Stomach (tissue), 8 donors: ENCODE measurements at regions not wholly inside any gene's neighbourhood (a gene's known extent, or its start where the extent isn't known, plus 50 kb on each side); places are given as distances from the start of the nearest gene placed in this dataset.

Experiments used
- DNase-seq, 2 donors: peaks; one replicate each; pipeline versions ENCODE4 v3.0.0 to v3.0.0-alpha.2; 2013 to 2019
- H3K27ac ChIP-seq, 5 donors: fragments of 200-600 bp in 4 of 5; sonication (generic) in 4 of 5; one replicate each; pipeline ENCODE4 v1.5.1; 2013 to 2019; ENCODE audit warnings: mild to moderate bottlenecking in 1 of 5, moderate library complexity in 1 of 5
- H3K27me3 ChIP-seq, 3 donors: fragments of 200-600 bp; sonication (generic); one replicate each; pipeline ENCODE4 v1.5.1; 2017 to 2019; ENCODE audit warnings: mixed run types in 1 of 3
- H3K36me3 ChIP-seq, 4 donors: fragments of 200-600 bp; sonication (generic); 1 replicate in 3 of 4; 2 replicates in 1 of 4; pipeline ENCODE4 v1.5.1; 2016 to 2019
- H3K4me1 ChIP-seq, 4 donors: fragments of 200-600 bp; sonication (generic); one replicate each; pipeline ENCODE4 v1.5.1; 2016 to 2019
- H3K4me3 ChIP-seq, 4 donors: fragments of 200-600 bp; sonication (generic) in 3 of 4; one replicate each; pipeline ENCODE4 v1.5.1; 2016 to 2019; ENCODE audit warnings: mild to moderate bottlenecking in 1 of 4
- H3K9me3 ChIP-seq, 4 donors: fragments of 200-600 bp; sonication (generic); one replicate each; pipeline ENCODE4 v1.5.1; 2016 to 2019
- CTCF ChIP-seq, 7 experiments: fragments of 450-650 bp in 4 of 7; fragments of 200-600 bp in 3 of 7; sonication (generic) in 3 of 7; IDR thresholded peaks; one replicate each; pipeline ENCODE4 v1.5.1; 2016 to 2019; ENCODE audit warnings: antibody characterized with exemption in 7 of 7, control low read depth in 2 of 7, mild to moderate bottlenecking in 1 of 7
- EP300 ChIP-seq: sonication (generic); formaldehyde crosslinking; IDR thresholded peaks from one replicate; pipeline ENCODE4 v1.6.1; 2017; ENCODE audit warnings: antibody characterized with exemption
- POLR2A ChIP-seq, 4 donors: fragments of 450-650 bp; IDR thresholded peaks; one replicate each; pipeline ENCODE4 v1.6.1; 2016; ENCODE audit warnings: antibody characterized with exemption in 4 of 4, control low read depth in 2 of 4, mild to moderate bottlenecking in 1 of 4, moderate library complexity in 1 of 4
- POLR2AphosphoS5 ChIP-seq, 3 donors: sonication (generic); formaldehyde crosslinking; IDR thresholded peaks; one replicate each; pipeline ENCODE4 v1.6.1; 2016; ENCODE audit warnings: antibody characterized with exemption in 3 of 3
- WGBS, 5 donors: extraction: QIAGEN DNeasy Blood & Tissue Kit in 3 of 5; methylation state at CpG; one replicate each; pipeline versions ENCODE4 v1.1.5 to v1.1.7; 2013 to 2018; 5-methylcytosine and 5-hydroxymethylcytosine counted together
- intact Hi-C: fragments of 100-400 bp; cut with DNase I; formaldehyde crosslinking; loops from one replicate; pipeline ENCODE4 v1.15.1; 2023; ENCODE audit warnings: low total_unique reads
- donor health status: healthy with polysubstance abuse.
- donor health status: Bipolar disorder and iron deficiency.
- donor health status: healthy.

DNA sequence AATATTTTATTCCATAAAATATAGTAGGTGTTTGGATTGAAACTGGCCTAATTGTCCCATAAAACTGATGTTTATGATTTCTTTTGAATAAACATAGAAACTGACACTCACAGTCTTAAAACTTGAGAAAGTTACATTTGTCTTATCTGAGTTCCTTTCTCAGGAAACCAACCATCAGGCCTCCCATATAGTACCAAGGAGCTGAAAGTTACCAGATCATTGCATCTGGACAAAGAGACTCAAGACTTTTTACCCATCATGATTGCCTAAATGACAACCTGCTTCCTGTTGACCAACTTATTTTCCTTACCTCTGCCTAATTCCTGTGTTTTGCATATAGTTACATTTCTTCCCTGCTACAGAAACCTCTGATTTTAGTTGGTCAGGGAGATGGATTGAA lies 137.0 kb upstream of the XPO1 start:
- Histone ChIP-seq H3K9me3 (peaks cover 2 to 16% (median 10%) of the 10 kb centered on the region in 4 donors), H3K36me3 (no peaks in the 10 kb centered on the region), H3K27ac (no peak overlapping the region), H3K27me3 (no peaks in the 10 kb centered on the region), H3K4me3 (no peak overlapping the region), H3K4me1 (peaks cover 11 to 24% (median 20%) of the 10 kb centered on the region in 4 donors)
- DNase-seq = no peak
- intact Hi-C loops = no loop called here
- TF ChIP-seq POLR2AphosphoS5 (IDR thresholded peaks at IDR 0.05) (no peak), CTCF (IDR thresholded peaks at IDR 0.05) (no peak), POLR2A (IDR thresholded peaks at IDR 0.05) (no peak), EP300 (no peak)

- H3K27ac ChIP-seq = peak overlapping the region; percentile 72 to 94 (median 89)
- H3K27me3 ChIP-seq = no peaks in the 10 kb centered on the region
- peak in 1 of 2 donors; percentile 20 for DNase-seq
- TF ChIP-seq EP300 (no peak), POLR2A (IDR thresholded peaks at IDR 0.05) (no peak), CTCF (IDR thresholded peaks at IDR 0.05) (no peak), POLR2AphosphoS5 (IDR thresholded peaks at IDR 0.05) (no peak)
- intact Hi-C loops = no loop called here
- 45 to 53% (median 49%) methylated on average over 5 of the region's 5 CpGs for WGBS, 5 donors
- H3K9me3 ChIP-seq = peaks cover 2 to 16% (median 10%) of the 10 kb centered on the region in 4 donors
- H3K36me3 ChIP-seq = no peaks in the 10 kb centered on the region
- H3K4me1 ChIP-seq = peaks cover 14 to 30% (median 25%) of the 10 kb centered on the region in 4 donors
- H3K4me3 ChIP-seq = peak overlapping the region in 3 of 4 donors; percentile 14 to 25 (median 23)
Observed at GRCh38 chr2:61671561-61672315, 133.6 kb upstream of the XPO1 start.

DNA sequence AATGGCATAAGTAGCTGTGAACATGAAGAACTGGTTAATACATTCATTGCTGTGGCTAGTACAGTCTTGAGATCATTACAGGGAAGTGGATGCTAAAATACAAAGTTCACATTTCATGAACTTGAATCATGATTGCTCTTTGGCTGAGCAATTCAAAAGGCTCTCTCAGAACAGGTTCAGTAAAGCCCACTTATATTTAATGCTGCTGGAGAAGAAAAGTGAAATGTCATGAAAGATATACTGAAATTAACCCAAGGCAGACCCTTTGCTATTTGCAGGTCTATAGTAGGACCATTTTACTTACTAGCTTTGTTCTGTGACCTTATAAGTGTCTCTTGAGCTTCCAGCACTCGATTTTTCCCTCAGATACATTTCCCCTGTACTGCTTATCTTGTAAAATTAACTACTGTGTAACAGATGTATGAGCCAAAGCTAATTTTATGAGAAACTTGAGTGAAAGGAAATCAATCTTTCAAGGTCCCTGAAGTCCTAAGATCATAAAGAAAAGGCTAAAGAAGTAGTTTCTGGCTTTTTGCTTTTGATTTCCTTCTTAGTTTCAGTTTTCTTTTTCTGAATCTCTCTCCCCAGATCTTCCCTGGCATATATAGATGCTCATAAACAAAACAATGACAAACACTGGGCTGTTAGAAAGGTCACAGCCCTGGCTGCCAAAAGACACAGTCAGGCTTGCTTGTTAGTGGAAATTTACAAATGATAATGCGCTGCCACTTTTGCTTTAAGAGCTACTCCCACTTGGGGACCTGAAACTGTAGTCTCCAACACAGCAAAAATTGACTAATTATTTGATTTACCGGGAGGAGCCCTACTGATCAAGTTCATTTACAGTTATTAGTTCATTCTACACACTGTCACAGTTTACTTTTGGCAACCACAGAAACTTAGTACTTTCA lies 132.7 kb upstream of the XPO1 start:
- peaks cover 14 to 30% (median 25%) of the 10 kb centered on the region in 4 donors for H3K4me1 ChIP-seq
- 5 to 7% (median 6%) methylated on average over 3 of the region's 3 CpGs for WGBS, 5 donors
- peak overlapping the region; percentile 66 to 94 (median 89) for H3K27ac ChIP-seq
- no peak for TF ChIP-seq EP300
- TF ChIP-seq POLR2A (IDR thresholded peaks at IDR 0.05) = no peak
- no peak for TF ChIP-seq CTCF (IDR thresholded peaks at IDR 0.05)
- peak in 1 of 3 donors; percentile 74 for TF ChIP-seq POLR2AphosphoS5 (IDR thresholded peaks at IDR 0.05)
- H3K27me3 ChIP-seq = no peaks in the 10 kb centered on the region
- peak overlapping the region; percentile 14 to 26 (median 24) for H3K4me3 ChIP-seq
- no peaks in the 10 kb centered on the region for H3K36me3 ChIP-seq
- peaks cover 2 to 14% (median 10%) of the 10 kb centered on the region in 4 donors for H3K9me3 ChIP-seq
- DNase-seq = peak; percentile 63 to 65
- intact Hi-C loops = no loop called here

- H3K4me1 ChIP-seq = peaks cover 0 to 26% (median 18%) of the 10 kb centered on the region in 4 donors
- no peak for DNase-seq
- WGBS, 5 donors = 88 to 98% (median 95%) methylated on average over 1 of the region's 1 CpG
- TF ChIP-seq CTCF (IDR thresholded peaks at IDR 0.05) (no peak), POLR2A (IDR thresholded peaks at IDR 0.05) (no peak), EP300 (no peak), POLR2AphosphoS5 (IDR thresholded peaks at IDR 0.05) (no peak)
- no peak overlapping the region for H3K4me3 ChIP-seq
- no peaks in the 10 kb centered on the region for H3K9me3 ChIP-seq
- no peak overlapping the region for H3K27ac ChIP-seq
- intact Hi-C loops = no loop called here
- no peaks in the 10 kb centered on the region for H3K36me3 ChIP-seq
- H3K27me3 ChIP-seq = no peaks in the 10 kb centered on the region
Observed at GRCh38 chr2:61664190-61664589, 126.0 kb upstream of the XPO1 start.
